GM19438 (cell line): ENCODE measurements at regions not wholly inside any gene's neighbourhood (a gene's known extent, or its start where the extent isn't known, plus 50 kb on each side); places are given as distances from the start of the nearest gene placed in this dataset.

Experiments used
- ATAC-seq: cut with Tn5 transposase; IDR thresholded peaks from one replicate; pipeline ENCODE4 v1.9.1; 2021; ENCODE audit warnings: low read depth; ENCODE audit not compliant: unreplicated experiment

- no peak for ATAC-seq
Measured at GRCh38 chr1:61627365-61627764, 97.6 kb downstream of the TM2D1 start.

- ATAC-seq, result no peak
Measured at GRCh38 chr1:61626816-61627215, 98.1 kb downstream of the TM2D1 start.

- no peak for ATAC-seq
Measured at GRCh38 chr1:61623852-61624251, 101.1 kb downstream of the TM2D1 start.

- ATAC-seq, result no peak
Measured at GRCh38 chr1:61620536-61620935, 104.4 kb downstream of the TM2D1 start.

- no peak for ATAC-seq
Measured at GRCh38 chr1:61618755-61619154, 106.2 kb downstream of the TM2D1 start.

GRCh38 chr1:61618193-61618592, 106.7 kb downstream of the TM2D1 start:
- ATAC-seq, result no peak

- ATAC-seq, result no peak
Measured at GRCh38 chr1:61616830-61617229, 108.1 kb downstream of the TM2D1 start.

GRCh38 chr1:61612602-61613001, 112.3 kb downstream of the TM2D1 start:
- no peak for ATAC-seq

GRCh38 chr1:61609040-61609439, 115.9 kb downstream of the TM2D1 start:
- no peak for ATAC-seq

- no peak for ATAC-seq
Measured at GRCh38 chr1:61607448-61607847, 117.5 kb downstream of the TM2D1 start.

- no peak for ATAC-seq
Measured at GRCh38 chr1:61606448-61607312, 118.3 kb downstream of the TM2D1 start.

- no peak for ATAC-seq
Measured at GRCh38 chr1:61605607-61606321, 119.2 kb downstream of the TM2D1 start.

GRCh38 chr1:61604684-61605083, 120.3 kb downstream of the TM2D1 start:
- no peak for ATAC-seq

- no peak for ATAC-seq
Measured at GRCh38 chr1:61604261-61604660, 120.7 kb downstream of the TM2D1 start.

- no peak for ATAC-seq
Measured at GRCh38 chr1:61602663-61603062, 122.3 kb downstream of the TM2D1 start.

- ATAC-seq, result no peak
Measured at GRCh38 chr1:61597601-61598000, 127.3 kb downstream of the TM2D1 start.

GRCh38 chr1:61593331-61593730, 131.6 kb downstream of the TM2D1 start:
- ATAC-seq, result no peak

- no peak for ATAC-seq
Measured at GRCh38 chr1:61591351-61591750, 133.6 kb downstream of the TM2D1 start.

- peak; percentile 98 for ATAC-seq
Measured at GRCh38 chr1:61588736-61589672, 135.9 kb downstream of the TM2D1 start.

GRCh38 chr1:61585714-61586113, 139.2 kb downstream of the TM2D1 start:
- no peak for ATAC-seq

GRCh38 chr1:61583703-61584102, 141.2 kb downstream of the TM2D1 start:
- no peak for ATAC-seq
